HUDEP-2 (cell line): ENCODE measurements at regions not wholly inside any gene's neighbourhood (a gene's known extent, or its start where the extent isn't known, plus 50 kb on each side); places are given as distances from the start of the nearest gene placed in this dataset.
"Not testable (repeated sequence)": the region's sequence is repeated elsewhere in the genome, so short reads cannot be mapped to it uniquely, and the experiment has no call there.

Experiments used
- DNase-seq, 76 experiments: peaks; one replicate each; lab custom pipeline; 2025; ENCODE audit not compliant: unreplicated experiment in 76 of 76; lab: John Stamatoyannopoulos, UW

DNA sequence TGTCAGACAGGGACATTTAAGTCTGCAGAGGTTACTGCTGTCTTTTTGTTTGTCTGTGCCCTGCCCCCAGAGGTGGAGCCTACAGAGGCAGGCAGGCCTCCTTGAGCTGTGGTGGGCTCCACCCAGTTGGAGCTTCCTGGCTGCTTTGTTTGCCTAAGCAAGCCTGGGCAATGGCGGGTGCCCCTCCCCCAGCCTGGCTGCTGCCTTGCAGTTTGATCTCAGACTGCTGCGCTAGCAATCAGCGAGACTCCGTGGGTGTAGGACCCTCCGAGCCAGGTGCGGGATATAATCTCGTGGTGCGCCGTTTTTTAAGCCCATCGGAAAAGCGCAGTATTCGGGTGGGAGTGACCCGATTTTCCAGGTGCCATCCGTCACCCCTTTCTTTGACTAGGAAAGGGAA is 387.7 kb upstream of the ACTBL2 start:
- not testable (repeated sequence) for DNase-seq

DNA sequence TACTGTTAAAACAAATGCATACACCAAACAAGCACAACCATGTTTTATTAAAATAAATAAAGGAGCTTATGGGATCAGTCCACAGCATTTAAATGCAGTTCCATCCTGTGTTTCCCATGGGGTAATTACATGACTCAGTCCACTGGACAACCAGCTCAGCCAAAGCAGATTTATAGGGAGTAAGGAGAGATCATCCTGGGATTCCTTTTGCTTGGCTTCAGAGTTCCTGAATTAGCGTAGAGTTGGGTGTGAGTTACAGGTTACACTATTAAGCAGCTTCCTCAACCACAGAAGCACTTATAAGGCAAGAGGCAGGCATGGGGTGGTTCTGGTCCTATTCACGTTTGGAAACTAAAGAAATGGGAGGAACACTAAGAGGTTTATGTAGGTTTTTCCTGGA is 381.1 kb upstream of the ACTBL2 start:
- no peak for DNase-seq

DNA sequence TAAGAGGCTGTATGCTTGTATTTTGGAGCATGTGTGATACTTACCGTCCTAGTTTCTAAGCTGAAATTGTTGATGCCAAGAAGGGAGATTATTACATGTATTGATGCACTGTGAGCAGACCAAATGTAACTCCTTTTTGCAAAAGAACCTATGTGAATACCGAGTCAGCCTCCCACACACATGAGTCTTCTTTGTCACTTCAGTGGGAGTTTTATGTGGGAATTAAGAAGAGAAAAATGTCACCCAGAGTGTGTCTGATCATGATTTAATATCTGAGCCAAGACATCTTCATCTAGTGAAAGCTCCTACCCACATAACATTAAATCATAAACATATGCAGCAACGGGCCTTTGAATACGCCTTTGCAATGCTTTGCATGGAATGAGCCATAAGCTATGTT is 380.3 kb upstream of the ACTBL2 start:
- no peak for DNase-seq

DNA sequence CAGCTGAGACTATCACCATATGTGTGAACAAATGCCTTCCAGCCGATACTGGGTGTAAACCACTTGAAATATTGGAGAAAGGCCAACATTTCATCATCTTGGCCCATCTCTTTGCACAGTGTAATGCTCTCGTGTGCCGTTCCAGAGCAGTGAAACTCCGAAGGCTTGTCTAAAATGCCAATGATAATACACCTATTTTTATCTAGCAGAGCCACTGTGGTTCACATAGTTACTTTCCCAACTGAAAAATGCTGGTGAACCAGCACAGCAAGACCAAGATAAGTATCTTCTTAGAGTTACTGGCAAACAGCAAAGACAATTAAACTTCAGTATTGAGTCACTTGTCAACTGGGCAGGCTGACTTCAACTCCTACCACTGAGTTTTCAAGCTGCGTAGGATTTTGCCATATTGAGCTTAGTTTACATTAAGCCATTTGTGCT is 379.9 kb upstream of the ACTBL2 start:
- peak in 43 of 76 experiments; percentile 0 to 90 (median 38) for DNase-seq

DNA sequence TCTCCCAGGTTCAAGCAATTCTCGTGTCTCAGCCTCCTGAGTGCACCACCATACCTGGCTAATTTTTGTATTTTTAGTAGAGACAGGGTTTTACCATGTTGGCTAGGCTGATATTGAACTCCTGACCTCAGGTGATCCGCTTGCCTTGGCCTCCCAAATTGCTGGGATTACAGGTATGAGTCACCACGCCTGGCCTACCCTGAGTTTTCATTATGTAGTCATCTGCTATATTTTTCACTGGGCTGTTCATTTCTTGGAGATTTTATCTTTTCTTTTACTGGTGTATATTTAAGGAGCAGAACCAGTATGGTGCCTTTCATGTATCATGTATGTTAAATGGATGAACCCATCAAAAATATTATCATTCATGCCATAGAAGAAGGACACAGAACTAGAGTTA is 377.0 kb upstream of the ACTBL2 start:
- no peak for DNase-seq

DNA sequence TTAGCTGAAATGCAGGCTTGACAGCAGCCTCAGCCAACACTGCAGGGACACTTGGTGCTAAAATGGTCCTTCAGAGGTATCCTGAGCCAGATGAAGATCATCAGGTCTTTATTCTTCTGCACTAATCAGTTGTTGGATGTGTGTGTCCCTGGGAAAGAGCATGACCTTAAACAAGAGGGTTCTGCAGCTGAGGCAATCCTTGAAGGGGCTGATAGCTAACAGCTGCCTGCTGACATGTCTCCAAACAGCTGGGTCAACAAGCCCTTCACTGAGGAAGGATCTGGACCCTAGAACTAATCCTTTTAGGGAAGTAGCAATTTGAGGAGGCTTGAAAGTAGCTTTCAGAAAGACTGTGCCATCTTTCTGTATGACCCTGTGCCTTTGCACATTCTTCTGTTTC is 376.3 kb upstream of the ACTBL2 start:
- no peak for DNase-seq

DNA sequence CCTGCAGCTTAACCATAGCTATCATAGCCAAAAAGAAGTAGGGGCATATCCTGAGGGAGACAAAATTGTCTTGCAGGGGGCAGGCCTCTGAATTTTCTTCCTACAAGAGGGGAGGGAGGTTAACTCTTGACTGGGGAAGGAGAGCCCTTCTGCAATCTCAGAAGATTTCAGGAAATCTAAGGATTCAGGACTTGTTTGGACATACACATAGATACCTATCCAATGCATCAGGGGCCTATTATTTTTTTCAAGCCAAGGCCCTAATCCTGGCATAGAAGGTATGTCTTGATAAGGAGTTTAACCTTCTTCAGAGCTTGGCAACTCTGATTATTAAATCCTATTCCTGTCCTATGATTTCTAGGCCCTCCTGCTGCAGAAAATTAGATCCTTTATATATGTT is 375.1 kb upstream of the ACTBL2 start:
- no peak for DNase-seq

DNA sequence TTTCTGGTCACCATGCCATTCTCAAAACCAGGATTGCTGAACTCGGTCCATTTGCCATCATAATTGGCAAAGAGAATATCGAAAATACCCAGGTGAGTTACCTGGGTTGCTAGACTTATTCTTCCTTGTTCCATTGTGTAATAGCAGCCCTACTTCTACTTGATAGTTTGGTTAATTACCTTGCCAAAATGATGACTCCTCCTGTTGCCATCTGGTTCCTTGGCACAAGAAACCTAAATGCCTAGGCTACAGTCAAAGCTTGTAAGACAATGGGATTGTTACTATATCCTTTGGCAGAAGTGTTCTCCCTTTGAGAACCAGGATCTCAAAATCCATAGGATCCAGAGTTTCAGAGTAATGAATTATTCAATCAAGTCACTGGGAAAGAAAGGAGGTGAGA is 373.2 kb upstream of the ACTBL2 start:
- DNase-seq, result no peak

DNA sequence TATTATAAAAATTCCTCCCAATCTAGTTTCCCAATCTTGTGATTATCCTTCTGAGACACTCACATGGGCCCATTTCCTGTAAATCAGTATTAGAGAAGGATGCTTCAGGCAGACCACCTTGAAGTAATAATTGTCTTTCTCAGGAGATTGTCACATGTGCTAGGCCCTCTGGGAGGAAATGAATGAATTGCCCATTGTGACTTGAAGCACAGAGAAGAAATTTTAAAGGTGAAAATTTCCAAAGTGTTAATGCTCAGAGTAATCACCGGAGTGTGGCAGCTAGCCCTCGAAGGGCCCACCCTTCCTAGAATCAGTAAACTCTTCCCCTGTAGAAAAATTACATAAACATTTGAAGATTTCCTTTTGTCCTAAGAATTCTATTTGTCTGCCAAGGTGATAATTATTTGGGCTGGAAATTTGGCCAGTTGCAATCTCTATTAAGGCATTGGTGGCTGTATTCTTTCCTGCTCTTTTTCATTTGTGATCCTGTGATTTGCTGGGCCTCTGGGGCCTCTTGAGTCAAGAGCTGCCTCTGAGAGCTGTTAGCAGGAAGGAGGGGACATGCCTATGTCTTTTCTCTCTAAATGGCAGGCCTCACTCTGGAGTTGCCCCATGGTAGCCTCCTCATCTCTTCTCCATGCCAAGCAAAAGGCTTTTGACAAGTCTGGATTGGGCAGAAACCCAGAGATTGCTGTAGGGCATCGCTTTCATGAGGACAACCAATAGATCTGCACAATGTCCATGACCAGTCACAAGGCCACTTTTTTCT is 371.5 kb upstream of the ACTBL2 start:
- no peak for DNase-seq

DNA sequence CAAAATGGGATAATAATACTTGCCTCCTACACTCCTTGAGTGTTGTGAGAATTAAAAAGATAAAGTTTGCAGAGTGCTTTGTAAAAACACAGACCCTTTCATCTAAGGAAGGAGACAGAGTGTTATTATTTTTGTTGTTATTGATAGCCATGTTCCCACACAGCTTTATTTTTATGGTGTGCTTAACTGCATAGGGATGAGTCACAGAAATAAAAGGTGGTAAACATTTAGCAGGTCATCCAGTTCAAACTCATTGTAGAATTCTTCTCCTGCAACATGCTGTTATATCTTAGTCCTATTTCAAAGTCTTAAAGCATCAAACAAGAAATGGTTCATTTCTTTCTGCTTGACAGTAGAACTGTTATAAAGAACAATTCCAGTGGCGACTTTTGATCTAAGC is 367.5 kb upstream of the ACTBL2 start:
- no peak for DNase-seq

DNA sequence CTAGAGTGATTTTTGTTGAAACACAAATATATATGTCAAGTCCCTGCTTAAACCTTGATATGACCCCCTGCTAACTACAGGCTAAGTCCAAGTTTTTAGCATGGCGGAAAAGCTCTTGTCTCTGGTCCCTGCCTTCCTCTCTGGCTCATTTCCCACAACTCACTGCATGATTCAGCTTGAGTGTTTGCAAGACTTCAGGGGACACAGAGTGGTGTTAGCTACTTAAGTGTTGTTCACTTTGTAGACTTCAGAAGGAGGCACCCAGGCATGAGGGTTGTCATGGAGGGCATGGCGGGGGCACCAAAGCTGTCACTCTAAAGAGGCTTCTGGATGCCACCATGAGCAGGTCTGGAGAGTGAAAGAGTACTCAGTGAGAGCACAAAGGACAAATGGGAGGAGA is 362.4 kb upstream of the ACTBL2 start:
- no peak for DNase-seq

DNA sequence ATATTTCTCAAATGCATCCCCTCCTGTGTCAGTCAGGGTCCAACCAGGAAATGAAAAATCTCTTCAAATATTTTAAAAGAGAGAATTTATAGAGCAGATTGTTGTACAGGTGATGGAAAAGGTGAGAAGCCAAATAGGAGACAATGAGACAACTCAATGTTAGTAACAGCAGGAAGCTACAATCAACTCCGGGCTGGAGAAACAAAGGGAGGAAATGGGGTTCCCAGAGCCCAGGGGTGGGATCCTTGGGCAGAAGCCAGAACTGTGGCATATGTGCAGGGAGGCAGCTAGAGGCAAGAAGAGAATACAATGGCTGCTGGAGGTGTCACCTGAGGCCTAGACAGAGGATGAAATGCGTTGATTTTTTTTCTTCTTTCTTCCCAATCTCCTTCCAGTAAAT is 361.8 kb upstream of the ACTBL2 start:
- DNase-seq, result no peak

DNA sequence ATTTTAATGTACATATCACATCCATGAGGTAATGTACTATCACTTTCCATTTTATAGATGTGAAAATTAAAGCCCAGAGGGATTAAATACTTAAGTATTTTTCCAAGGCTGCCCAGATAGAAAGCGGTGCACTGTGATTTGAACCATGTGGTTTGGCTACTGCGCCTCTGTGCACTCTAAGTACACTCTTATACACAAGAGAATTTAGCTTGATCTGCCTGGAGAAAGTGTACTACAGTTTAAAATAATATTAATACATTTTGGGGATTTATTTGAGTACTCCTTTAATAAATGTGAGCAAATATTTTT is 360.4 kb upstream of the ACTBL2 start:
- DNase-seq, result no peak

DNA sequence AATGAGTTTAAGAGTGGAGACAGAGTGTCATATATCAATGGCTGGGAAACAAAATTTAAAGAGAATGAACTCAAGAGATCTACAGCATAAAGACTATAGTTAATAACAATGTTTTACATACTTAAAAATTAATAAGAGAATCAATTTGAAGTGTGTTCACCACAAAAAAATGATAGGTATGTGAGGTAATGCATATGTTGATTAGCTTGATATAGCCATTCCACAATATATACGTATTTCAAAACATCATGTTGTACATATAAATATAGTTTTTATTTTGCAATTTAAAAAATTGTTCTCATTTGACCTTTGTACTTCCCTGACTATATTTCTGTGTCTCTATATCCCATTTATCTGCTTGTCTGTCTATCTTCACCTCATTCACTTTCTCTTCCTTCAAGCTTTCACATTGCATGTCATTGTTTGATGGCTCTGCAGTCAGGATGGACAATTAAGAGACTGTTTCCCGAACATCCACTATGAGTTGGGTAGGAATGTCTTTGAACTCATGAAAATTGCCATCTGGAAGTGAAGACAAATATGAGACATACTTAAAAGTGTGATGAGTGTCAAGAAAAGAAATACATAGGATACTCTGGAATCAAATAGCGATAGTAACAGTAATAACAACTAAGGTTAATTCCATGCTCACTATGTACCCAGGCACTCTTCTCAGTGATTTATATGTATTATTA is 359.9 kb upstream of the ACTBL2 start:
- DNase-seq, result no peak

DNA sequence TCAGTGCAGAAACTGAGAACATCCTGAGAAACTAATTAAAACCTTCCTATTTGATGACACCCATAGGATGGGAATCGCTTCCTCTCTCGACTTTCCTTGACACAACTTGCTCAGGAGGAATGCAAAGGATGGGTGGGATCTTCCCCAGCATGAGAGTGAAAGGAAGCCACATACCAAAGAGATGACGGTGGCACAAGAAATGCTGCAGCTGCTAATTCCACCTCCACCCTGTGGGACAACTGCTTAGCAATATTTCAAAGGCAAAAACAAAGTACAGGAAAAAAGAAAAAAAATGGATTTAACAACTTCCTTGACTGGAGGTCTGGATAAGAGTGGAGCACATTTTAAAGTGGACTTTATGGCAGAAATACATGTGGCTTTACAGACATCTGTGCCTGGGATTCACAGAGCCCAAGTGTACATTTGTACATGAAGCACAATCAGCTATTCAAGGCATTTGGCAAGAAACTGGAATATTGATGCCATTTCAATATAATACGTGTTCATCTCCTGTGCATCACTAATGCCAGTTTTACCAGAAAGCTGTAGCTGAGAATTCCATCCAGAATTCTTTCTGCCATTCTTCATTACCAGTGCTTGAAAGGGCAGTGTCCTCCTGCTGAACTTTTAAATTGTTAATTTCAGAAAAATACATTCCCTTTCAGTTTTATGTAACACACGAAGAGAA is 359.2 kb upstream of the ACTBL2 start:
- DNase-seq, result no peak

DNA sequence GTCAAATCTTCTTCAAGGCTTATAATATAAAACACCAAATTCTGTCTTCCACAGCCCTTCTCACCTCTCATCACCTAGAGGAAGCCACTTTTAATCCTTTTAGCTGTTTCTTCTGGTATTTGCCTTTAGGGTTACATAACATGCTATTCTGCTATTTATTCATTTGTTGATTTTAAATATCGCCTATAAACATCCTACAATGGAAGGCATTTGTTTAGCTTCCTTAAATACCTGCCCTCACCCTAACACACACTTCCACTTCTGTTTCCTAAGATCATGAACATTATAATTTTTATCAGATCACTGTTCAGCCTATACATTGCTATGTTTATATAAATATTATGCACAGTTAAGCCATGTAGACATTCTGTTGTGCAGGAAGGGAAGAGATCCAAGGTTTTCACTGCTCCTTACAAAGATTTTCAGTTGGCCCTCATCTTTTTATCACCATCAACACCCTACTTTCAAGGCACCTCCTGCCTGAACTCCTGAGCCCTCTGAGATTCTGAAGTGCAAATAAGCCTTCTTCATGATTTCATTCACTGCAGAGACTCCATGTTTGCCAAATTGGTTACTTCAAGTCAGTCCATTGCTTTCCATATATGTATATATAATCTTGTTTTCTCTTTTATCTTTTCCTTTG is 356.9 kb upstream of the ACTBL2 start:
- no peak for DNase-seq

DNA sequence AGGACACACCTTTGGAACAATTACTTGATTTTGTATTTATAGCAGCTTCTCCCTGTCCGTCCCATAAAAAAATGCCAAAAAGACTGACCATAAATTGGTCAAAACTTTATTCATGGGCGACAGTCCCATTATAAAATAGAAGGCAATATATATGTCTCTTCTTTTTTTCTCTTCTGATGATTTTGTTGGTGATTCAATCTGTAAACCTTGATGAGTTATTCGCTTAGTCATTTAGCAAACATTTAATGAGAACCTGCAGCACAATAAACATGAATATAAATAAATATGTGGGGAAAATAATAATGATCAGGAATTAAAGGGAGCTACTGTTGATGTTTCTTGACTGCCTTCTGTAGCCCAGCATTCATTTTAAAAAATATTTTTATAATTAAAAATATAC is 356.4 kb upstream of the ACTBL2 start:
- no peak for DNase-seq

DNA sequence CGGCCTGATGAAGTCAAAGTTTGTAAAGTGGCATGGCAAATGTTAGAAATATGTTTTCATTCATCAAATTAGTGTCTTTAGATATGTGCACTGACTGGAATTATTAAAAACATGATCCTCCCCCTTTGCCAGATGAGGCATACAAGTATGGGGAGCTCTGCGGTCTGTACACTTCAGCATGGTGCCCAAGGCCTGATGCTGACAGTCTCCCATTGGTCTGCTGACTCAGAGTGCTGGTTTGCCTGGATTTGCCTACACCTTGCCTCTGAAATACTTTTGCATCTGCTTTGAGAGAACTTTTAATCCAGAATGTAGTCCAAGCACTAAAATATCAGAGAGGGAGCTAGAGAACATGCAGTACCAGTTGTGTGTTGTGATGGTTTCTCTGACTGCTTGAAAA is 354.3 kb upstream of the ACTBL2 start:
- DNase-seq, result no peak

DNA sequence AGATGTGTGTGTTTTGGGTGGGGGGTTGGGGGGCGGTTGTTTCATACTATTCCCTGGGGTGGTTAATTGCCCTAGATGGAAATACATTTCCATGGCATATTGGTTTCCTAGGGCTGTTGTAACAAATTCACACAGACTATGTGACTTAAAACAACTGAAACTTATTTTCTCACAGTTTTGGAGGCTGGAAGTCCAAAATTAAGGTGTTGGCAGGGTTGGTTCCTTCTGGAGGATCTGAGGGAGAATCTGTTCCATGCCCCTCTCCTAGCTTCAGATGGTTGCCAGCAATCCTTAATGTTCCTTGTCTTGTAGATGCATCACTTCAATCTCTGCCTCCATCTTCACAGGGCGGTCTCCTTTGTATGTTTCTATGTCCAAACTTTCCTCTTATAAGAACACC is 353.7 kb upstream of the ACTBL2 start:
- DNase-seq, result no peak

DNA sequence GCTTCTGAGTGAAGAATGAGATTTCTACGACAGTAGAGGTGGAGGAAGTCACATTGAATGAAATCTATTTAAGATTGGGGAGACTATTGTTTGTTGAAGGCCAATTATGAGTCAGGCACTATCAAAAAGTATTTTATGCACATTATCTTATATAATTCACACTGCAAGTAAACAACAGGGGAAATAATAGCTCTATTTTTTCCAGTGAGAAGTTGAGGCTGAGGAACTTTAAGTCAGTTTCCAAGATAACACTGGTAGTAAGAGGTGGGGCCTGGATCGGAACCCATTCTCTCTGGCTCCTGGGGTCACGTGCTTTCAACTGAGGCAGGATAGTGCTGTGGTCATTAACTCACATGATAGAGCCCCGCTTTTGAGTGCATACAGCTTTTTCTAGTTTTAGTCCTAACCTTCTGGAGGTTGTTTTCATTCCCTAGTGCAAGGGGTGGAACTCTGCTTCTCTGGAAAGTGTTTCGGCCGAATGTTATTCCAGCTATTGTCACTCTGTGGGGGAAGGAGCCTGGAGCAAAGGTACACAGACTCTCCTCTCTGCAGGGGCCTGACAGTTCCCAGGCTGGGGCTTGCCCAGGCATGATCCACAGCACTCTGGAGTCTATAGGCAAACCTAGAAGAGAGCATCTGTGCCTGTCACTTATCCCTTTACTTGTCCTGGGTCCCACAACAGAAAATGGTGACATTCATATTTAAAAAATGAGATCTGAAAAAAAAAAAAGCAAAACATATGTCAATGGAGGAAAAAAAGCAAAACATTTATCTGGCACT is 352.4 kb upstream of the ACTBL2 start:
- no peak for DNase-seq

DNA sequence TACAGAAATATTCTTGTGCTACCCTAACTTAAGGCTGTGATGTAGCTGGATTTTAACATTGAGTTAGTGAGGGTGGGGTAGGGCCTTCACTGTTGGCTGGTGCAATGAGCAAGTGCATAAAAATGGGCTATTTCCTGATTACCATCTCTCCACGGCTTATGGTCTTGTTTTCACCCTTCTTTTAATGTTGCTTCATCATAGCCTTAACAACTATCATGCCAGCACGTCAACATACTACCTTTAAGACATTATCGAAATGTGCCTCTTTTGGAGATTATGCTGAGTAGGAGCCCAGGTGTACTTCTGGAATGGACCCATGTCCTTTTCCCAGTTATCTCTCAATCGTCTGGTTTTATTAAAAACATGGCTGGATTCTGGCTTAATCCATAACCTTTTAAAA is 350.9 kb upstream of the ACTBL2 start:
- no peak for DNase-seq
